ENCODE measurements at regions not wholly inside any gene's neighbourhood (a gene's known extent, or its start where the extent isn't known, plus 50 kb on each side); places are given as distances from the start of the nearest gene placed in this dataset.

DNA sequence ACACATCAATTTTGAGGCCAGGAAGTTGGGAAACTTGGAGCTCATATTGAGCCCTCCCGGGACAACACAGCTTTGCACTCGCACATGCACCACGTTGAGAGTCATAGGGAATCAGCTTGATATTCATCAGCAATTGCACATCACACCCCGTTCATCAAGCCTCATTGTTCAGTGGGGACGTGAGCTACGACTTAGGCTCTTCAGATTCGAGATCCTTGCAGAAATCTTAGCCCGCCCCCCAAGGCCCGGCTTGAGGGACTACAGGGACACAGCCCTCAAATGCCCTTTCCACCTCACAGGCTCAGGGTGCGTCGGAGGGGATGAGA, 93.0 kb upstream of the MAFB start:
- H3K4me1 ChIP-seq = no peaks in the 10 kb centered on the region
- H3K27me3 ChIP-seq = peaks cover 0 to 6% (median 0%) of the 10 kb centered on the region in 3 donors
- no peak for DNase-seq
- H3K36me3 ChIP-seq = no peaks in the 10 kb centered on the region
- intact Hi-C loops (cut with DNase I) = no loop called here
- no peaks in the 10 kb centered on the region for H3K9me3 ChIP-seq
- no peak overlapping the region for H3K27ac ChIP-seq
- TF ChIP-seq, protein P1, sequence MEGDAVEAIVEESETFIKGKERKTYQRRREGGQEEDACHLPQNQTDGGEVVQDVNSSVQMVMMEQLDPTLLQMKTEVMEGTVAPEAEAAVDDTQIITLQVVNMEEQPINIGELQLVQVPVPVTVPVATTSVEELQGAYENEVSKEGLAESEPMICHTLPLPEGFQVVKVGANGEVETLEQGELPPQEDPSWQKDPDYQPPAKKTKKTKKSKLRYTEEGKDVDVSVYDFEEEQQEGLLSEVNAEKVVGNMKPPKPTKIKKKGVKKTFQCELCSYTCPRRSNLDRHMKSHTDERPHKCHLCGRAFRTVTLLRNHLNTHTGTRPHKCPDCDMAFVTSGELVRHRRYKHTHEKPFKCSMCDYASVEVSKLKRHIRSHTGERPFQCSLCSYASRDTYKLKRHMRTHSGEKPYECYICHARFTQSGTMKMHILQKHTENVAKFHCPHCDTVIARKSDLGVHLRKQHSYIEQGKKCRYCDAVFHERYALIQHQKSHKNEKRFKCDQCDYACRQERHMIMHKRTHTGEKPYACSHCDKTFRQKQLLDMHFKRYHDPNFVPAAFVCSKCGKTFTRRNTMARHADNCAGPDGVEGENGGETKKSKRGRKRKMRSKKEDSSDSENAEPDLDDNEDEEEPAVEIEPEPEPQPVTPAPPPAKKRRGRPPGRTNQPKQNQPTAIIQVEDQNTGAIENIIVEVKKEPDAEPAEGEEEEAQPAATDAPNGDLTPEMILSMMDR (IDR thresholded peaks at IDR 0.05) = no peak
- TF ChIP-seq EP300 (IDR thresholded peaks at IDR 0.05) (no peak), POLR2A (IDR thresholded peaks at IDR 0.05) (no peak), POLR2AphosphoS5 (IDR thresholded peaks at IDR 0.05) (no peak)
- 76 to 86% methylated on average over 11 of the region's 11 CpGs for WGBS, 2 donors
- H3K4me3 ChIP-seq = no peak overlapping the region

DNA sequence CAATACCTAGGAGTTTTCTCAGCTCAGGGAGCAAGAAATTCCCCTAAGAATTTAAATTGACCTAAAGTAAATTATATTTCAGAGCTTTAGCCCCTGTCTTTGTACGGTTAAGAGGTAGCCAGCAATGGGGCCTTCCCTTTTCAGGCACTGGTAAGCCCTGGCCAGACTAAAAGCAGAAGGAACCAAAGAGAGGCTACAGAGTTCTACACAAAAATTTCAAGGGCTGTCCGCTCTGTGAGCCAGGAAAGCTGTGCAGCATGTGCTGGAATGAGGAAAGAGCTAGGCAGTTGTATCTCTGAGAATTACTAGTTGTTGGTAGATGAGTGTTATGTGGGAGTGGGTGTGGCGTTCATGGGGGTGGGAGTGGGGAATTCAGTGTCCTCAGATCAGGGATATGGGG, 96.3 kb upstream of the MAFB start:
- DNase-seq = no peak
- 87% methylated on average over 3 of the region's 3 CpGs for WGBS, 2 donors
- Histone ChIP-seq H3K4me3 (no peak overlapping the region), H3K27me3 (peaks cover 0 to 6% (median 0%) of the 10 kb centered on the region in 3 donors), H3K27ac (no peak overlapping the region), H3K9me3 (no peaks in the 10 kb centered on the region), H3K36me3 (no peaks in the 10 kb centered on the region), H3K4me1 (no peaks in the 10 kb centered on the region)
- intact Hi-C loops (cut with DNase I) = no loop called here
- TF ChIP-seq, protein P1 (IDR thresholded peaks at IDR 0.05) = no peak
- TF ChIP-seq POLR2AphosphoS5 (IDR thresholded peaks at IDR 0.05) = no peak
- no peak for TF ChIP-seq POLR2A (IDR thresholded peaks at IDR 0.05)
- TF ChIP-seq EP300 (IDR thresholded peaks at IDR 0.05) = no peak

DNA sequence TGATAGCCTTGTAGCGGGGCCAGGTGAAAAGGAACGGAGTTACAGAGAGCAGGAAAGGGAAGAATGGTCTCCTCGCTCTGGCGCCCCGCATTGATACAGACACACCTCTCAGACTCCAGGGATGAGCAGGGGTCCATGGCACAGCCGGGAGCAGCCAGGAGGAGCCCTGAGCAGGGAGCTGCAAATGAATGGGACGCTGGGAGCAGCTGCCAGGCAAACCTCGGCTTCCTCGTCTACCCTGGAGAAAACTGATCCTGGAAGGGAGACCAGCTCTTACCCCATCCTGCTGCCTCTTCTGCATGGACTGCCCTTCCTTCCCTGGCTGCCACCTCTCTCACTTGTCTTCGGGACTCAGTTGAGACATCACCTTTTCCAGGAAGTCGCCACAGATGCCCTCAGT, 97.3 kb upstream of the MAFB start:
- H3K4me3 ChIP-seq = no peak overlapping the region
- DNase-seq = no peak
- H3K36me3 ChIP-seq = no peaks in the 10 kb centered on the region
- H3K4me1 ChIP-seq = no peaks in the 10 kb centered on the region
- TF ChIP-seq EP300 (IDR thresholded peaks at IDR 0.05) (no peak), POLR2AphosphoS5 (IDR thresholded peaks at IDR 0.05) (no peak), POLR2A (IDR thresholded peaks at IDR 0.05) (no peak)
- TF ChIP-seq, protein P1 (IDR thresholded peaks at IDR 0.05) = no peak
- H3K9me3 ChIP-seq = no peaks in the 10 kb centered on the region
- H3K27me3 ChIP-seq = peaks cover 0 to 6% (median 0%) of the 10 kb centered on the region in 3 donors
- intact Hi-C loops (cut with DNase I) = no loop called here
- 90 to 94% methylated on average over 11 of the region's 11 CpGs for WGBS, 2 donors
- H3K27ac ChIP-seq = no peak overlapping the region

DNA sequence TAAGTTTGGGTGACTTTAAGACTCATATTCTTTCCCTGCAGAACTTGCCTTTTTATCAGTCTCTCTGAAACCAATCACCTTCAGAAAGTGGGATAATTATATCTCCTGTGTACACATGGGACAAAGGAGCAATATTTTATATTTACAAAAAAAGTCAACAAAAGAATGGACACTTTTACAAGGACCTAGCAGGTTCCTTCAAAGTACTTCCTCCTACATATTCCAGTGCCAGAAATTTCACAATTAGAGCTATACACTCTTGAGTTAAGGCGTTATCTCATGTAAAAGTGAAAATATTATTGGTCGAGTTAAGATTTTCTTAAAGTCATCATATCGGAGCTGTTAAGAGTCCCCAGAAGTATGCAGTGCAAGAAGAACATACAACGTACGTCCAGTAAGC, 98.9 kb upstream of the MAFB start:
- no peaks in the 10 kb centered on the region for H3K4me1 ChIP-seq
- peaks cover 0 to 6% (median 0%) of the 10 kb centered on the region in 3 donors for H3K27me3 ChIP-seq
- DNase-seq = no peak
- H3K27ac ChIP-seq = no peak overlapping the region
- no peaks in the 10 kb centered on the region for H3K9me3 ChIP-seq
- 15 to 57% methylated on average over 5 of the region's 5 CpGs for WGBS, 2 donors
- H3K36me3 ChIP-seq = no peaks in the 10 kb centered on the region
- TF ChIP-seq EP300 (IDR thresholded peaks at IDR 0.05) = no peak
- TF ChIP-seq, protein P1 (IDR thresholded peaks at IDR 0.05) = no peak
- TF ChIP-seq POLR2A (IDR thresholded peaks at IDR 0.05) = no peak
- no peak for TF ChIP-seq POLR2AphosphoS5 (IDR thresholded peaks at IDR 0.05)
- intact Hi-C loops (cut with DNase I) = no loop called here
- no peak overlapping the region for H3K4me3 ChIP-seq

DNA sequence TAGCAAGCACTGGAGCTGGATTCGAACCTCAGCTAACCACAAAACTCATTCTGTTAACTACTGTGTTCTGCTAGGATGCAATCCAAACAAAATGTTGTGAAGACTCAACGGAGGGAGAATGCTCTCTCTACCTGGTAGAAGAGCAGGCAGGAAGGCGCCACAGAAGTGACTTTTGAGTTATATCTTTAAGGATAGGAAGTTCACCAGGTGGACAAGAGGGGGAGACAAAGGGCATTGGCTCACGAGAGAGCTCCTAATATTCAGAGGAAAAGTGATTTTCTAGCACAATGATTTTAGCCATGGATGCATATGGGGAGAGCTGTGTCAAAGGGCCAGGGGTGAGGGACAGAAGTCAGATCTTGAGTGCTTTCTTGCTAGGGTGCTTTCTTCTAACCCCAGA, 108.4 kb upstream of the MAFB start:
- Histone ChIP-seq H3K27me3 (no peaks in the 10 kb centered on the region), H3K36me3 (no peaks in the 10 kb centered on the region), H3K9me3 (no peaks in the 10 kb centered on the region), H3K4me3 (no peak overlapping the region), H3K27ac (no peak overlapping the region), H3K4me1 (no peaks in the 10 kb centered on the region)
- TF ChIP-seq POLR2A (IDR thresholded peaks at IDR 0.05) = no peak
- TF ChIP-seq POLR2AphosphoS5 (IDR thresholded peaks at IDR 0.05) = no peak
- TF ChIP-seq EP300 (IDR thresholded peaks at IDR 0.05) = no peak
- TF ChIP-seq, protein P1 (IDR thresholded peaks at IDR 0.05) = no peak
- no peak for DNase-seq
- intact Hi-C loops (cut with DNase I) = no loop called here
- 48 to 59% methylated on average over 4 of the region's 4 CpGs for WGBS, 2 donors
